DND-41 (cell line): ENCODE measurements at regions not wholly inside any gene's neighbourhood (a gene's known extent, or its start where the extent isn't known, plus 50 kb on each side); places are given as distances from the start of the nearest gene placed in this dataset.
"Not testable (repeated sequence)": the region's sequence is repeated elsewhere in the genome, so short reads cannot be mapped to it uniquely, and the experiment has no call there.

Experiments used
- ATAC-seq: fragments of 200-7000 bp; cut with Tn5 transposase; 3 replicates; pipeline ENCODE4 v1.9.1; 2021; ENCODE audit warnings: low read depth; ENCODE audit not compliant: insufficient read depth
- DNase-seq: peaks from one replicate; pipeline ENCODE4 v3.0.0-alpha.2; 2020
- H2AFZ ChIP-seq: 2 replicates; pipeline ENCODE4 v1.6.0; 2012; ENCODE audit warnings: low read depth, low read length
- H3K27ac ChIP-seq: 2 replicates; pipeline ENCODE4 v1.5.1; 2012; ENCODE audit warnings: low read length, inconsistent platforms
- H3K27me3 ChIP-seq: fragments of 200-600 bp; sonication (generic); 2 replicates; pipeline ENCODE4 v1.6.0; 2012; ENCODE audit warnings: low read length, mild to moderate bottlenecking, inconsistent platforms; ENCODE audit not compliant: insufficient read depth, poor library complexity
- H3K36me3 ChIP-seq: 2 replicates; pipeline ENCODE4 v1.5.1; 2012; ENCODE audit warnings: low read length, inconsistent platforms; ENCODE audit not compliant: insufficient read depth
- H3K4me1 ChIP-seq: 2 replicates; pipeline ENCODE4 v1.5.1; 2012; ENCODE audit warnings: mild to moderate bottlenecking, low read length; ENCODE audit not compliant: insufficient read depth
- H3K4me2 ChIP-seq: 2 replicates; pipeline ENCODE4 v1.6.0; 2012; ENCODE audit warnings: mild to moderate bottlenecking, moderate library complexity, low read length, inconsistent platforms; ENCODE audit not compliant: insufficient read depth
- H3K4me3 ChIP-seq, 2 experiments: fragments of 200-600 bp in 1 of 2; shearing (Covaris generic) in 1 of 2; 2 replicates each; pipeline ENCODE4 v1.5.1; 2012 to 2016; ENCODE audit warnings: inconsistent platforms in 2 of 2, low read length in 2 of 2, mild to moderate bottlenecking in 2 of 2, low read depth in 1 of 2, moderate library complexity in 1 of 2
- H3K79me2 ChIP-seq: 2 replicates; pipeline ENCODE4 v1.6.0; 2012; ENCODE audit warnings: low read length, inconsistent platforms; ENCODE audit not compliant: insufficient read depth
- H3K9ac ChIP-seq: 2 replicates; pipeline ENCODE4 v1.6.0; 2012; ENCODE audit warnings: low read depth, mild to moderate bottlenecking, inconsistent platforms, low read length, moderate library complexity
- H3K9me3 ChIP-seq: 2 replicates; pipeline ENCODE4 v1.5.1; 2012; ENCODE audit warnings: low read length, moderate library complexity, mild to moderate bottlenecking, inconsistent platforms; ENCODE audit not compliant: insufficient read depth, severe bottlenecking
- H4K20me1 ChIP-seq: 2 replicates; pipeline ENCODE4 v1.6.0; 2012; ENCODE audit warnings: low read length; ENCODE audit not compliant: insufficient read depth
- CTCF ChIP-seq: IDR thresholded peaks from 2 replicates; pipeline ENCODE4 v1.5.1; 2012; ENCODE audit warnings: borderline replicate concordance, low read length, moderate library complexity, mild to moderate bottlenecking; ENCODE audit not compliant: poor library complexity, severe bottlenecking; ENCODE audit errors: extremely low read depth
- EZH2 ChIP-seq: IDR thresholded peaks from 3 replicates; pipeline ENCODE4 v1.6.1; 2012; ENCODE audit warnings: borderline replicate concordance, low read depth, mild to moderate bottlenecking, moderate library complexity, low read length, inconsistent platforms; ENCODE audit not compliant: severe bottlenecking

GRCh38 chr5:42984307-42984706 lies 55.8 kb downstream of the ANXA2R start:
- H4K20me1 ChIP-seq, result no peaks in the 10 kb centered on the region
- H3K4me3 ChIP-seq, result no peak overlapping the region
- H3K9ac ChIP-seq, result no peak overlapping the region
- H3K9me3 ChIP-seq, result peaks cover 9% of the 10 kb centered on the region
- ATAC-seq, result no peak
- H3K27me3 ChIP-seq, result no peaks in the 10 kb centered on the region
- TF ChIP-seq EZH2 (no peak), CTCF (no peak)
- no peaks in the 10 kb centered on the region; the same call in none of the 2 replicates for H3K4me1 ChIP-seq
- H2AFZ ChIP-seq, result no peak overlapping the region
- no peaks in the 10 kb centered on the region for H3K36me3 ChIP-seq
- peaks cover 2% of the 10 kb centered on the region; the same call in 1 of the 2 replicates for H3K79me2 ChIP-seq
- H3K27ac ChIP-seq, result no peak overlapping the region
- no peak for DNase-seq
- H3K4me2 ChIP-seq, result no peak overlapping the region

GRCh38 chr5:42982107-42982622 lies 58.0 kb downstream of the ANXA2R start:
- Histone ChIP-seq H3K4me1 (no peaks in the 10 kb centered on the region), H3K9ac (no peak overlapping the region), H3K36me3 (no peaks in the 10 kb centered on the region), H4K20me1 (no peaks in the 10 kb centered on the region), H3K4me3 (no peak overlapping the region), H3K4me2 (no peak overlapping the region), H3K27ac (no peak overlapping the region), H2AFZ (no peak overlapping the region), H3K27me3 (no peaks in the 10 kb centered on the region), H3K79me2 (no peaks in the 10 kb centered on the region), H3K9me3 (no peaks in the 10 kb centered on the region)
- ATAC-seq, result no peak
- no peak for TF ChIP-seq EZH2
- TF ChIP-seq CTCF, result no peak
- DNase-seq, result no peak

- H3K27me3 ChIP-seq, H2AFZ ChIP-seq, H3K36me3 ChIP-seq, H3K9me3 ChIP-seq, H4K20me1 ChIP-seq, H3K9ac ChIP-seq, H3K79me2 ChIP-seq, H3K4me1 ChIP-seq, H3K4me2 ChIP-seq, DNase-seq, H3K4me3 ChIP-seq, H3K27ac ChIP-seq, ATAC-seq: not testable (repeated sequence)
These were observed 58.6 kb downstream of the ANXA2R start for GRCh38 chr5:42981417-42982106.

GRCh38 chr5:42981015-42981414 lies 59.1 kb downstream of the ANXA2R start:
- not testable (repeated sequence) for DNase-seq, H3K4me2 ChIP-seq, ATAC-seq, H3K4me3 ChIP-seq, H4K20me1 ChIP-seq, H3K79me2 ChIP-seq, H3K27me3 ChIP-seq, H2AFZ ChIP-seq, H3K27ac ChIP-seq, H3K4me1 ChIP-seq, H3K9ac ChIP-seq, H3K36me3 ChIP-seq, H3K9me3 ChIP-seq

GRCh38 chr5:42980391-42980790 lies 59.7 kb downstream of the ANXA2R start:
- H3K27ac ChIP-seq, H3K36me3 ChIP-seq, H2AFZ ChIP-seq, H3K4me1 ChIP-seq, DNase-seq, ATAC-seq, H4K20me1 ChIP-seq, H3K79me2 ChIP-seq, H3K9ac ChIP-seq, H3K9me3 ChIP-seq, H3K27me3 ChIP-seq, H3K4me2 ChIP-seq, H3K4me3 ChIP-seq: not testable (repeated sequence)

GRCh38 chr5:42979242-42979641 lies 60.9 kb downstream of the ANXA2R start:
- H3K9me3 ChIP-seq, ATAC-seq, H3K4me2 ChIP-seq, H2AFZ ChIP-seq, H3K9ac ChIP-seq, DNase-seq, H3K4me1 ChIP-seq, H3K79me2 ChIP-seq, H3K4me3 ChIP-seq, H3K27me3 ChIP-seq, H3K36me3 ChIP-seq, H4K20me1 ChIP-seq, H3K27ac ChIP-seq: not testable (repeated sequence)
